Panc1 (cell line): ENCODE measurements at regions not wholly inside any gene's neighbourhood (a gene's known extent, or its start where the extent isn't known, plus 50 kb on each side); places are given as distances from the start of the nearest gene placed in this dataset.

Experiments
- CTCF ChIP-seq: fragments of 450-650 bp; IDR thresholded peaks from 2 replicates; pipeline ENCODE4 v1.5.1; 2017; ENCODE audit warnings: mild to moderate bottlenecking
- REST ChIP-seq, 2 experiments: IDR thresholded peaks; 2 replicates each; pipeline ENCODE4 v1.6.1; 2011 to 2012; ENCODE audit warnings: low read depth in 2 of 2, control low read depth in 1 of 2, low read length in 1 of 2, mild to moderate bottlenecking in 1 of 2, moderate library complexity in 1 of 2; ENCODE audit not compliant: insufficient read depth in 1 of 2

DNA sequence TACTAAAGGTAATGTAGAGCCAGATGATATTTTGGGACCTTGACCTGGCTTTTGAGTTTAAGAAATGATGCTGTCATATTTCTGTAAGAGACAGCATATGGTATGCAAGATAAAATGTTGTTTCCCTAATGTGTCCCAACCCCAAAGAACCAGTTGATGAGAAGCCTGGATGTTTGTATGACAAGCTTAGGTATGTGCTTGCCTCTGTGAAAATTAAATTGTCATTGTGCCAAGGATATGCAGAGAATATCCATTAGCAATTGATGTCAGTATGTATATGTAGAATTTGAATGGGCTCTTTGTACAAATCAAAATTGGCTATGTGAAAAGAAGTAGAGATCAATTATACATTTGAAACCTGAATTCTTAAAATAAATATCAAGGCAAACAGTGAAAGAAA lies 650.8 kb upstream of the EYS start:
- no peak for TF ChIP-seq REST (IDR thresholded peaks at IDR 0.05; ENCODE audit: insufficient read depth in 1 of 2, low read depth in 2 of 2, low read length in 1 of 2)
- no peak for TF ChIP-seq CTCF
